OCI-LY1 (cell line): ENCODE measurements at regions not wholly inside any gene's neighbourhood (a gene's known extent, or its start where the extent isn't known, plus 50 kb on each side); places are given as distances from the start of the nearest gene placed in this dataset.
A peak's percentile ranks its signal among the peaks of the same experiment; 100 is the strongest.
"Not testable (repeated sequence)": the region's sequence is repeated elsewhere in the genome, so short reads cannot be mapped to it uniquely, and the experiment has no call there.

Source experiments
- H2AFZ ChIP-seq: fragments of 200-600 bp; sonication (generic), shearing (Covaris generic); 2 replicates; pipeline ENCODE4 v1.6.0; 2014; ENCODE audit warnings: antibody characterized with exemption, mild to moderate bottlenecking, low read length
- H3F3A ChIP-seq: fragments of 200-600 bp; sonication (generic), shearing (Covaris generic); 2 replicates; pipeline ENCODE4 v1.6.0; 2014; ENCODE audit warnings: mild to moderate bottlenecking, antibody characterized with exemption, low read length, moderate library complexity; ENCODE audit not compliant: insufficient read depth
- H3K27ac ChIP-seq: fragments of 200-600 bp; sonication (generic); 2 replicates; pipeline ENCODE4 v1.5.1; 2014; ENCODE audit warnings: low read length, mixed run types, mild to moderate bottlenecking, low read depth; ENCODE audit not compliant: poor library complexity, severe bottlenecking
- H3K27me3 ChIP-seq: fragments of 200-600 bp; sonication (generic); 2 replicates; pipeline ENCODE4 v1.6.0; 2014; ENCODE audit warnings: antibody characterized with exemption, mild to moderate bottlenecking, low read length, moderate library complexity; ENCODE audit not compliant: insufficient read depth
- H3K36me3 ChIP-seq: fragments of 200-600 bp; sonication (generic); 2 replicates; pipeline ENCODE4 v1.6.1; 2014; ENCODE audit warnings: mild to moderate bottlenecking, antibody characterized with exemption, low read length, moderate library complexity, mixed read lengths; ENCODE audit not compliant: insufficient read depth
- H3K4me1 ChIP-seq: fragments of 200-600 bp; sonication (generic); 2 replicates; pipeline ENCODE4 v1.5.1; 2014; ENCODE audit warnings: mild to moderate bottlenecking, low read length, moderate library complexity; ENCODE audit not compliant: insufficient read depth, severe bottlenecking
- H3K4me2 ChIP-seq: fragments of 200-600 bp; sonication (generic), shearing (Covaris generic); 2 replicates; pipeline ENCODE4 v1.6.1; 2014; ENCODE audit warnings: low read length
- H3K4me3 ChIP-seq: fragments of 200-600 bp; sonication (generic); 2 replicates; pipeline ENCODE4 v1.5.1; 2014; ENCODE audit warnings: low read length, low read depth, mild to moderate bottlenecking, mixed read lengths; ENCODE audit not compliant: poor library complexity, severe bottlenecking
- H3K79me2 ChIP-seq: fragments of 200-600 bp; shearing (Covaris generic); 2 replicates; pipeline ENCODE4 v1.6.1; 2016; ENCODE audit warnings: mixed run types, low read length, mixed read lengths; ENCODE audit not compliant: insufficient read depth
- H3K9ac ChIP-seq: fragments of 200-600 bp; sonication (generic), shearing (Covaris generic); 2 replicates; pipeline ENCODE4 v1.6.1; 2014; ENCODE audit warnings: mild to moderate bottlenecking, low read length, mixed read lengths
- H3K9me2 ChIP-seq: fragments of 200-600 bp; sonication (generic), shearing (Covaris generic); 2 replicates; pipeline ENCODE4 v1.6.1; 2014; ENCODE audit warnings: low read depth, mild to moderate bottlenecking, low read length, mixed read lengths
- H3K9me3 ChIP-seq: fragments of 200-600 bp; shearing (Covaris generic); 2 replicates; pipeline ENCODE4 v1.6.1; 2014; ENCODE audit warnings: low read length, mixed read lengths
- H4K20me1 ChIP-seq: fragments of 200-600 bp; sonication (generic), shearing (Covaris generic); 2 replicates; pipeline ENCODE4 v1.6.0; 2016; ENCODE audit warnings: mild to moderate bottlenecking, low read length; ENCODE audit not compliant: insufficient read depth
- EZH2 ChIP-seq: fragments of 200-600 bp; sonication (generic), shearing (Covaris generic); IDR thresholded peaks from 2 replicates; pipeline ENCODE4 v1.8.0; 2017; ENCODE audit warnings: borderline replicate concordance, mixed run types, mild to moderate bottlenecking, antibody characterized with exemption, low read length, moderate library complexity, mixed read lengths
- TF ChIP-seq, protein P1 (sequence below): fragments of 200-600 bp; sonication (generic), shearing (Covaris generic); IDR thresholded peaks from 2 replicates; pipeline ENCODE4 v1.5.1; 2017; ENCODE audit warnings: mild to moderate bottlenecking, antibody characterized with exemption, low read length, moderate library complexity, mixed read lengths

DNA sequence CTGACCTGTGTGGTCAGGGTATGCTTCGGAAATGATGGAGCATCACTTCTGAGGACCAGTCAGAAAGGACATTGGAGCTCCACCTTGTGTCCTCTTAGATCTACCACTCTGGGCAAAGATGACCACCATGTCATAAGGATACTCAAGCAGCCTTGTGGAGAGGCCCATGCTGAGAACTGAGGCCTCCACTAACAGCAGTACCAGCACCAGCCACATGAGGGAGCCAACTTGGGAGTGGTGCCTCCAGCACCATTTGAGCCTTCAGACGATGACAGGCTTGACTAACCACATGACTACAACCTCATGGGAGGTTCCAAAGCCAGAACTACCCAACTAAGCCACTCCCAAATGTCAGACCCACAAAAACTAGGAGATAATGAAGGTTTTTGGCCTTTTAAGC lies 116.0 kb downstream of the NPTX2 start:
- Histone ChIP-seq H3K9me2 (no peaks in the 10 kb centered on the region), H3F3A (no peaks in the 10 kb centered on the region), H3K9me3 (no peaks in the 10 kb centered on the region), H3K27me3 (no peaks in the 10 kb centered on the region), H3K4me3 (no peak overlapping the region), H3K36me3 (no peaks in the 10 kb centered on the region), H4K20me1 (no peaks in the 10 kb centered on the region), H3K9ac (no peak overlapping the region), H3K4me2 (no peak overlapping the region), H2AFZ (no peak overlapping the region), H3K4me1 (peaks cover 6% of the 10 kb centered on the region), H3K79me2 (no peaks in the 10 kb centered on the region), H3K27ac (no peak overlapping the region)
- TF ChIP-seq, protein P1, sequence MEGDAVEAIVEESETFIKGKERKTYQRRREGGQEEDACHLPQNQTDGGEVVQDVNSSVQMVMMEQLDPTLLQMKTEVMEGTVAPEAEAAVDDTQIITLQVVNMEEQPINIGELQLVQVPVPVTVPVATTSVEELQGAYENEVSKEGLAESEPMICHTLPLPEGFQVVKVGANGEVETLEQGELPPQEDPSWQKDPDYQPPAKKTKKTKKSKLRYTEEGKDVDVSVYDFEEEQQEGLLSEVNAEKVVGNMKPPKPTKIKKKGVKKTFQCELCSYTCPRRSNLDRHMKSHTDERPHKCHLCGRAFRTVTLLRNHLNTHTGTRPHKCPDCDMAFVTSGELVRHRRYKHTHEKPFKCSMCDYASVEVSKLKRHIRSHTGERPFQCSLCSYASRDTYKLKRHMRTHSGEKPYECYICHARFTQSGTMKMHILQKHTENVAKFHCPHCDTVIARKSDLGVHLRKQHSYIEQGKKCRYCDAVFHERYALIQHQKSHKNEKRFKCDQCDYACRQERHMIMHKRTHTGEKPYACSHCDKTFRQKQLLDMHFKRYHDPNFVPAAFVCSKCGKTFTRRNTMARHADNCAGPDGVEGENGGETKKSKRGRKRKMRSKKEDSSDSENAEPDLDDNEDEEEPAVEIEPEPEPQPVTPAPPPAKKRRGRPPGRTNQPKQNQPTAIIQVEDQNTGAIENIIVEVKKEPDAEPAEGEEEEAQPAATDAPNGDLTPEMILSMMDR = peak; percentile 97
- TF ChIP-seq EZH2 = no peak

DNA sequence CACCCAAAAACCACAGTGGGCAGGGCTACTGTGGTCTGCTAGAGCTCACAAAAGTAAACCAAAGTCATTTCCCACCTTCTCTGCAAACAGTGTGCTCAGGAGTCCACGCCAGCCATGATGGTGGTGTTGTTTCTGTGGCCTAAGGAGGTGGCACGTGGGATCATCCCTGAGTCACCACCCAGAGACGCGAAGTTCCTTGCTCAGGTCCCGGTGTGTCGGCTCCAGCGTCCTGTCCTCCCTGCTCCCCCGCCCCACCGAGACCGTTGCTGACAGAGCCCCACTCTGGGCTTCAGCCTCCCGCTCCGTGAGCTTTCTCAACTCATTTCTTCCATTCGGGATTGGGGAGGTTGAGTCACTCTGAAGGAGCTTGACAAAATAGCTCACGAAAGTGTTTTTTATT lies 118.7 kb downstream of the NPTX2 start:
- TF ChIP-seq EZH2 = no peak
- TF ChIP-seq, protein P1 = no peak
- no peak overlapping the region for H3K4me3 ChIP-seq
- no peak overlapping the region for H3K4me2 ChIP-seq
- peaks cover under 1% of the 10 kb centered on the region for H3K4me1 ChIP-seq
- no peaks in the 10 kb centered on the region for H3F3A ChIP-seq
- no peak overlapping the region for H3K9ac ChIP-seq
- no peaks in the 10 kb centered on the region for H3K27me3 ChIP-seq
- H3K79me2 ChIP-seq = no peaks in the 10 kb centered on the region
- H4K20me1 ChIP-seq = no peaks in the 10 kb centered on the region
- no peak overlapping the region for H2AFZ ChIP-seq
- no peaks in the 10 kb centered on the region for H3K9me3 ChIP-seq
- H3K27ac ChIP-seq = no peak overlapping the region
- H3K9me2 ChIP-seq = no peaks in the 10 kb centered on the region
- no peaks in the 10 kb centered on the region for H3K36me3 ChIP-seq

DNA sequence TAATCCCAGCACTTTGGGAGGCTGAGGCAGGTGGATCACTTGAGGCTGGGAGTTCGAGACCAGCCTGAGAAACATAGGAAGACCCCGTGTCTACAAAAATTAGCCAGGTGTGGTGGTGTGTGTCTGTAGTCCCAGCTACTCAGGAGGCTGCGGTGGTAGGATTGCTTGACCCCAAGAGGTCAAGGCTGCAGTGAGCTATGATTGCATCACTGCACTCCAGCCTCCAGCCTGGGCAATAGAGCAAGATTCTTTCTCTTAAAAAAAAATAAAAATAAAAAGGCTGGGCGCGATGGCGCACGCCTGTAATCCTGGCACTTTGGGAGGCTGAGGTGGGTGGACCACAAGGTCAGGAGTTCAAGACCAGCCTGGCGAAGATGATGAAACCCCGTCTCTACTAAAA lies 119.4 kb downstream of the NPTX2 start:
- not testable (repeated sequence) for H3K79me2 ChIP-seq, H3K27me3 ChIP-seq, H3K4me2 ChIP-seq, H3K9me3 ChIP-seq, H3F3A ChIP-seq, H2AFZ ChIP-seq, H3K4me1 ChIP-seq, H3K36me3 ChIP-seq, H3K9ac ChIP-seq, H3K9me2 ChIP-seq, H3K4me3 ChIP-seq, H4K20me1 ChIP-seq, H3K27ac ChIP-seq

DNA sequence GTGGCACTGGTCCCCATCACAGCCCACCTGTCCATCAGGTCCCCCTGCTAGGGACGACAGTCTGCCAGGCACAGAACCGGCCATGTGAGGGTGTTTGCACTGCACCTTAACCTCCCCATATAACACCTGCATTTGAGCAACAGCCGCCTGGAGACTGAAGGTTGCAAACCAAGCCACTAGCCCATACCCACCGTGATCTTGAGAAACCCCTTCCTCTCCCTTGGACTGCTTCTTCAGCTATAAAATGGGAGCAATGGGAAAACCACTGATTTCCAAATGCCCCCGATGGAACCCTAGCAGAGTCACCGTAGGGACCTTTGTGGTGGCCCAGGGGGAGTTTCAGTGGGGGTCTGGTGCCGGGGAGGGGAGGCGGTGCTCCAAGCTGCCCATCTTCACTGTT lies 120.1 kb downstream of the NPTX2 start:
- H3K9me3 ChIP-seq = no peaks in the 10 kb centered on the region
- H3K9ac ChIP-seq = no peak overlapping the region
- H3K36me3 ChIP-seq = no peaks in the 10 kb centered on the region
- H3K4me1 ChIP-seq = peaks cover 6% of the 10 kb centered on the region
- no peaks in the 10 kb centered on the region for H3F3A ChIP-seq
- no peaks in the 10 kb centered on the region for H3K79me2 ChIP-seq
- H3K4me3 ChIP-seq = no peak overlapping the region
- no peak overlapping the region for H3K4me2 ChIP-seq
- H3K9me2 ChIP-seq = no peaks in the 10 kb centered on the region
- H3K27me3 ChIP-seq = no peaks in the 10 kb centered on the region
- H3K27ac ChIP-seq = no peak overlapping the region
- TF ChIP-seq, protein P1 = no peak
- no peak for TF ChIP-seq EZH2
- H4K20me1 ChIP-seq = no peaks in the 10 kb centered on the region
- H2AFZ ChIP-seq = no peak overlapping the region
